ENCODE measurements at regions not wholly inside any gene's neighbourhood (a gene's known extent, or its start where the extent isn't known, plus 50 kb on each side); places are given as distances from the start of the nearest gene placed in this dataset.

GRCh38 chr14:85892251-85892650, 362.3 kb downstream of the FLRT2 start:
- ATAC-seq (no peak), DNase-seq (no peak)
- intact Hi-C loops (cut with micrococcal nuclease), result no loop called here
- H3K4me1 ChIP-seq (ENCODE audit: control insufficient read depth, insufficient read depth, low read length), result no peaks in the 10 kb centered on the region
- H3K9me3 ChIP-seq (ENCODE audit: control insufficient read depth, insufficient read depth, low read length), result no peaks in the 10 kb centered on the region
- Mint-ChIP-seq H3K4me1 (peaks cover 0 to 4% of the 10 kb centered on the region in 2 donors), H3K36me3 (no peaks in the 10 kb centered on the region), H3K9me3 (no peaks in the 10 kb centered on the region), H3K27me3 (ENCODE audit: low read depth in 2 of 2) (no peaks in the 10 kb centered on the region), H3K4me3 (no peak overlapping the region), H3K27ac (no peak overlapping the region)
- H3K27ac ChIP-seq (ENCODE audit: low read length), result no peak overlapping the region
- TF ChIP-seq, protein P1, sequence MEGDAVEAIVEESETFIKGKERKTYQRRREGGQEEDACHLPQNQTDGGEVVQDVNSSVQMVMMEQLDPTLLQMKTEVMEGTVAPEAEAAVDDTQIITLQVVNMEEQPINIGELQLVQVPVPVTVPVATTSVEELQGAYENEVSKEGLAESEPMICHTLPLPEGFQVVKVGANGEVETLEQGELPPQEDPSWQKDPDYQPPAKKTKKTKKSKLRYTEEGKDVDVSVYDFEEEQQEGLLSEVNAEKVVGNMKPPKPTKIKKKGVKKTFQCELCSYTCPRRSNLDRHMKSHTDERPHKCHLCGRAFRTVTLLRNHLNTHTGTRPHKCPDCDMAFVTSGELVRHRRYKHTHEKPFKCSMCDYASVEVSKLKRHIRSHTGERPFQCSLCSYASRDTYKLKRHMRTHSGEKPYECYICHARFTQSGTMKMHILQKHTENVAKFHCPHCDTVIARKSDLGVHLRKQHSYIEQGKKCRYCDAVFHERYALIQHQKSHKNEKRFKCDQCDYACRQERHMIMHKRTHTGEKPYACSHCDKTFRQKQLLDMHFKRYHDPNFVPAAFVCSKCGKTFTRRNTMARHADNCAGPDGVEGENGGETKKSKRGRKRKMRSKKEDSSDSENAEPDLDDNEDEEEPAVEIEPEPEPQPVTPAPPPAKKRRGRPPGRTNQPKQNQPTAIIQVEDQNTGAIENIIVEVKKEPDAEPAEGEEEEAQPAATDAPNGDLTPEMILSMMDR (IDR thresholded peaks at IDR 0.05), result no peak
- no peak overlapping the region for H3K4me3 ChIP-seq (ENCODE audit: low read length)
- WGBS (ENCODE audit: insufficient coverage), result 72% methylated on average over 2 of the region's 4 CpGs
- H3K36me3 ChIP-seq (ENCODE audit: control insufficient read depth, insufficient read depth, low read length), result no peaks in the 10 kb centered on the region
- no peaks in the 10 kb centered on the region for H3K27me3 ChIP-seq (ENCODE audit: control insufficient read depth, insufficient read depth, low read length)

DNA sequence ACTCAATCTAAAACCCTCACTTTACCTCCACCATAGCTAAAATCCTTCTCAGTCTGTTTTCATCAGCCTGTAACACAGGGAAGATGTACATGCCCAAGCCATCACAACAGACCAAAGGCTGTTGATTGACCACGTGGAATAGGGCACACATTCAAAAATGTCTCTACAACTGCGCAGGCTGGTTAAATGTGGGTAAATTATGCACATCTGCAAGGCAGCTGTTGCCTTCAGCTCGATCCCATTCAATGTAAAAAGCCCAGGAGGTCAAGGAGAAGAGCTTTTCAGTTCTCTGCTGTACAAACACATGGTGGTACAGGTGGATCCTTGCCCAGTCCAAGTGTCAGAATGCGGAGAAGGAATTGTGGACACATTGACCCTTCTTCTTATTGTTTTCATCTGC, 354.0 kb downstream of the FLRT2 start:
- no peak overlapping the region for H3K4me3 ChIP-seq (ENCODE audit: low read length)
- no peaks in the 10 kb centered on the region for H3K36me3 ChIP-seq (ENCODE audit: control insufficient read depth, insufficient read depth, low read length)
- 75% methylated on average over 4 of the region's 4 CpGs for WGBS (ENCODE audit: insufficient coverage)
- no peak for ATAC-seq
- no peaks in the 10 kb centered on the region for H3K4me1 ChIP-seq (ENCODE audit: control insufficient read depth, insufficient read depth, low read length)
- Mint-ChIP-seq H3K4me3 (no peak overlapping the region), H3K9me3 (no peaks in the 10 kb centered on the region), H3K27me3 (ENCODE audit: low read depth in 2 of 2) (no peaks in the 10 kb centered on the region), H3K27ac (no peak overlapping the region), H3K4me1 (no peaks in the 10 kb centered on the region), H3K36me3 (no peaks in the 10 kb centered on the region)
- TF ChIP-seq, protein P1 (IDR thresholded peaks at IDR 0.05), result no peak
- H3K27ac ChIP-seq (ENCODE audit: low read length), result no peak overlapping the region
- H3K9me3 ChIP-seq (ENCODE audit: control insufficient read depth, insufficient read depth, low read length), result no peaks in the 10 kb centered on the region
- no peaks in the 10 kb centered on the region for H3K27me3 ChIP-seq (ENCODE audit: control insufficient read depth, insufficient read depth, low read length)
- intact Hi-C loops (cut with micrococcal nuclease), result no loop called here
- no peak for DNase-seq

DNA sequence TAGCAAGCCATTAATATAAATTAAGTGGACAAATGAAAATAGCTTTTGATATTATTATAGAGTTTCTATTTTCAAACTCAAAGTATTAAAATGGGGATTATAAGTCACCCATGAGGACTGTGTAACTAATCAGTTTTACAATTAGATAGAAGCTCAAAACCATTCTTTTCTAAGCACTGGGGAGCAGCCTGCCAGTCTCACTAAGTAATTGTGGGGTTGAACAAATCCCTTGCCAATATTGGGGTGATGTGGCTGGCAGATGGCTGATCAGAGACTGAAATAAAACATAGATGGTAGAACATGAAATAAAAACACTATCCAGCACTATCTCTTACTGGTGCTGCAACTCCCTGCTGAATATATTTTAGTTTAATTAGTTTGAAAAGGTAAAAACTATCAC, 353.2 kb downstream of the FLRT2 start:
- no peak for DNase-seq
- Mint-ChIP-seq H3K27ac (no peak overlapping the region), H3K4me1 (no peaks in the 10 kb centered on the region), H3K36me3 (no peaks in the 10 kb centered on the region), H3K4me3 (no peak overlapping the region), H3K27me3 (ENCODE audit: low read depth in 2 of 2) (no peaks in the 10 kb centered on the region), H3K9me3 (no peaks in the 10 kb centered on the region)
- TF ChIP-seq, protein P1 (IDR thresholded peaks at IDR 0.05), result no peak
- H3K4me1 ChIP-seq (ENCODE audit: control insufficient read depth, insufficient read depth, low read length), result no peaks in the 10 kb centered on the region
- no peaks in the 10 kb centered on the region for H3K9me3 ChIP-seq (ENCODE audit: control insufficient read depth, insufficient read depth, low read length)
- H3K4me3 ChIP-seq (ENCODE audit: low read length), result no peak overlapping the region
- no peaks in the 10 kb centered on the region for H3K36me3 ChIP-seq (ENCODE audit: control insufficient read depth, insufficient read depth, low read length)
- intact Hi-C loops (cut with micrococcal nuclease), result no loop called here
- H3K27me3 ChIP-seq (ENCODE audit: control insufficient read depth, insufficient read depth, low read length), result no peaks in the 10 kb centered on the region
- ATAC-seq, result no peak
- no peak overlapping the region for H3K27ac ChIP-seq (ENCODE audit: low read length)

DNA sequence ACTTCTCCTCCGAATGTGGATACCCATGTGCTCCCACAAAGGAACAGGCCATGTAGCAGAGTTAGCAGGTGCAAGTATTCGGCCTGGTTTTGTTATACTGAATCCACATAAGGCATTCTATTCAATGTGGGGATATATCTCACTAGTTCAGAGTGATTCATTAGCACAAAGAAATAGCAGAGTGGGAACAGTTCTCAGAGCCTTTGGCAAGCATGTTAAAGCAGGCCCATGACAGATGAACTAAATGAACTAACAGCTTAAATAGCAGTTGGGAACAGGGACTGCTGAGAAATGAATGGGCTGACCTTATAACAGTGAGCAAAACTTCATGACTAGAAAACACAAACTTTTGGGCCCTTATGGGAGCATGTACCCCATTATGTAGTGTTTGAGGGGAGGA, 352.0 kb downstream of the FLRT2 start:
- no peaks in the 10 kb centered on the region for H3K36me3 ChIP-seq (ENCODE audit: control insufficient read depth, insufficient read depth, low read length)
- H3K27ac Mint-ChIP-seq, result no peak overlapping the region

More for the DNA sequence above, 352.0 kb downstream of the FLRT2 start:
- Mint-ChIP-seq H3K27me3 (ENCODE audit: low read depth in 2 of 2) (no peaks in the 10 kb centered on the region), H3K9me3 (no peaks in the 10 kb centered on the region), H3K4me3 (no peak overlapping the region), H3K36me3 (no peaks in the 10 kb centered on the region), H3K4me1 (no peaks in the 10 kb centered on the region)
- Histone ChIP-seq H3K4me3 (ENCODE audit: low read length) (no peak overlapping the region), H3K4me1 (ENCODE audit: control insufficient read depth, insufficient read depth, low read length) (no peaks in the 10 kb centered on the region), H3K27ac (ENCODE audit: low read length) (no peak overlapping the region), H3K9me3 (ENCODE audit: control insufficient read depth, insufficient read depth, low read length) (no peaks in the 10 kb centered on the region), H3K27me3 (ENCODE audit: control insufficient read depth, insufficient read depth, low read length) (no peaks in the 10 kb centered on the region)
- 90% methylated on average over 2 of the region's 2 CpGs for WGBS (ENCODE audit: insufficient coverage)
- TF ChIP-seq, protein P1 (IDR thresholded peaks at IDR 0.05), result no peak
- ATAC-seq (no peak), DNase-seq (no peak)
- intact Hi-C loops (cut with micrococcal nuclease), result no loop called here
